A673 (cell line): ENCODE measurements at regions not wholly inside any gene's neighbourhood (a gene's known extent, or its start where the extent isn't known, plus 50 kb on each side); places are given as distances from the start of the nearest gene placed in this dataset.

Source experiments
- BruUV-seq: library from RNA; stranded (reverse); fragments of 400-500 nt; replicated peaks from 2 replicates; lab custom pipeline; 2021; lab: Mats Ljungman, UMichigan
- CTCF ChIA-PET: fragments of 300-600 bp; sonication (Branson Sonifier 250); formaldehyde crosslinking; loops from one replicate; lab custom pipeline; 2022; ENCODE audit warnings: antibody characterized with exemption; lab: Charles Lee
- POLR2A ChIA-PET: fragments of 300-600 bp; sonication (Branson Sonifier 250); formaldehyde crosslinking; loops from one replicate; lab custom pipeline; 2022; ENCODE audit warnings: antibody characterized with exemption; ENCODE audit not compliant: low non-redundant PET; lab: Charles Lee
- DNase-seq: peaks from one replicate; pipeline ENCODE4 v3.0.0-alpha.2; 2015; ENCODE audit warnings: low spot score
- H3K27ac ChIP-seq: fragments of 200-600 bp; sonication (generic); 2 replicates; pipeline ENCODE4 v1.5.1; 2016; ENCODE audit warnings: mixed run types, low read depth, mild to moderate bottlenecking, mixed read lengths, antibody characterized with exemption, low read length; ENCODE audit not compliant: poor library complexity, severe bottlenecking
- H3K27me3 ChIP-seq: fragments of 200-600 bp; sonication (generic); replicated peaks from 2 replicates; pipeline ENCODE4 v1.6.1; 2017; ENCODE audit warnings: mixed run types, low read depth, mild to moderate bottlenecking, mixed read lengths, antibody characterized with exemption, low read length; ENCODE audit not compliant: insufficient read depth, poor library complexity
- H3K36me3 ChIP-seq: fragments of 200-600 bp; sonication (generic); 2 replicates; pipeline ENCODE4 v1.6.1; 2016; ENCODE audit warnings: mixed run types, mild to moderate bottlenecking, mixed read lengths, antibody characterized with exemption, low read length; ENCODE audit not compliant: insufficient read depth, poor library complexity, severe bottlenecking
- H3K4me1 ChIP-seq: fragments of 200-600 bp; sonication (generic); 2 replicates; pipeline ENCODE4 v1.6.1; 2017; ENCODE audit warnings: mixed run types, mild to moderate bottlenecking, mixed read lengths, antibody characterized with exemption, low read length; ENCODE audit not compliant: insufficient read depth, poor library complexity, severe bottlenecking
- H3K4me3 ChIP-seq: fragments of 200-600 bp; sonication (generic); 2 replicates; pipeline ENCODE4 v1.5.1; 2016; ENCODE audit warnings: low read depth, mixed run types, mild to moderate bottlenecking, mixed read lengths, low read length; ENCODE audit not compliant: poor library complexity, severe bottlenecking
- H3K9me3 ChIP-seq: fragments of 200-600 bp; sonication (generic); 2 replicates; pipeline ENCODE4 v1.6.1; 2016; ENCODE audit warnings: mixed run types, low read depth, mild to moderate bottlenecking, mixed read lengths, antibody characterized with exemption, low read length; ENCODE audit not compliant: poor library complexity, severe bottlenecking
- CTCF ChIP-seq: fragments of 300-800, 200-600 bp; sonication (generic); conservative IDR thresholded peaks from 2 replicates; pipeline ENCODE4 v1.5.1; 2017; ENCODE audit warnings: low read depth, mild to moderate bottlenecking, antibody characterized with exemption, low read length, moderate library complexity, mixed read lengths
- EZH2 ChIP-seq: fragments of 200-600 bp; sonication (generic); IDR thresholded peaks from 2 replicates; pipeline ENCODE4 v1.6.1; 2017; ENCODE audit warnings: borderline replicate concordance, low read depth, mild to moderate bottlenecking, mixed read lengths, antibody characterized with exemption, low read length; ENCODE audit not compliant: poor library complexity, severe bottlenecking
- intact Hi-C: fragments of 100-400 bp; cut with micrococcal nuclease; formaldehyde crosslinking; loops from one replicate; pipeline ENCODE4 v1.10.0; 2022; ENCODE audit not compliant: unreplicated experiment

DNA sequence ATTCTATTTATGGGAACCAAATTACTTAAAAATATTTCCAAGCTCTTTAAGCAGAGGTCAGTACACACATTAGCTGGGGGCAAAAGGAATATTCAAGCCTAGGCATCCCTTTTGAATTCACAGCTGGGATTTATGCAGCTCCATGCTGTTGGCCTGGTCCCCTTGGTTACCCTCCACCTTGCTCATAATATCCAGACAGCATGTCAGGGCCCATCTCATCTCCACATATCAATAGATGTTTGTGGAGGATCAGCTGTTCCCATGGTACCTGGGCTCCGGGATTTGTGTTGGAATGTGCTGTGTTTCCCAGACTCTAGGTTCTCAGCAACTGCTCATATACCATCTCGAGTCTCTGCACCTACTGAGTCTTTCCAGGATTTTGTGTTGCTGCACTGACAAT lies 534.8 kb downstream of the BMP2 start:
- intact Hi-C loops = no loop called here
- no peaks in the 10 kb centered on the region for H3K4me1 ChIP-seq
- no TSS peak for BruUV-seq
- no peak for DNase-seq
- H3K9me3 ChIP-seq = no peaks in the 10 kb centered on the region
- no peaks in the 10 kb centered on the region for H3K27me3 ChIP-seq
- no peaks in the 10 kb centered on the region for H3K36me3 ChIP-seq
- H3K4me3 ChIP-seq = no peak overlapping the region
- ChIA-PET POLR2A (no interaction called here), CTCF (no interaction called here)
- no peak for TF ChIP-seq EZH2
- TF ChIP-seq CTCF = no peak
- H3K27ac ChIP-seq = no peak overlapping the region

- H3K36me3 ChIP-seq = no peaks in the 10 kb centered on the region
These were observed 538.5 kb downstream of the BMP2 start for GRCh38 chr20:7305976-7306375.

DNA sequence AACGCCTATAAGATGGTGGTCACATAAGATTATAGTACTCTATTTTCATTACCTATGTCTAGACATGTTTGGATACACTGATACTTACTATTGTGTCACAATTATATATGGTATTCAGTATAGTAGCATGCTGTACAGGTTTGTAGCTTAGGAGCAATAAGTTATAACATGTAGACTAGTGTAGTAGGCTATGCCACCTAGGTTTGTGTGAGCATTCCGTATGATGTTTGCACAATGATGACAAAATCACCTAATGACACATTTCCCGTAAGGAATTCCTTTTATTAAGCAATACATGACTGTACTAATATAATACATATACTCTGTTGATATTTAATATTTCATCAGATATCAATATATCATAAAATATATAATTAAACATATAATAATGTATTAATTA lies 540.7 kb downstream of the BMP2 start:
- intact Hi-C loops = no loop called here
- ChIA-PET CTCF (no interaction called here), POLR2A (no interaction called here)
- TF ChIP-seq CTCF = no peak
- TF ChIP-seq EZH2 = no peak
- DNase-seq = no peak
- no peaks in the 10 kb centered on the region for H3K27me3 ChIP-seq
- no peak overlapping the region for H3K4me3 ChIP-seq
- H3K27ac ChIP-seq = no peak overlapping the region
- no peaks in the 10 kb centered on the region for H3K9me3 ChIP-seq
- H3K36me3 ChIP-seq = no peaks in the 10 kb centered on the region
- BruUV-seq = no TSS peak
- no peaks in the 10 kb centered on the region for H3K4me1 ChIP-seq

More at GRCh38 chr20:7305976-7306375, 538.5 kb downstream of the BMP2 start:
- Histone ChIP-seq H3K27me3 (no peaks in the 10 kb centered on the region), H3K4me3 (no peak overlapping the region), H3K4me1 (no peaks in the 10 kb centered on the region), H3K9me3 (no peaks in the 10 kb centered on the region), H3K27ac (no peak overlapping the region)
- DNase-seq = no peak
- no TSS peak for BruUV-seq
- ChIA-PET CTCF (no interaction called here), POLR2A (no interaction called here)
- TF ChIP-seq CTCF (no peak), EZH2 (no peak)
- intact Hi-C loops = no loop called here
